DMS79 treated with DMSO at 0.1 percent for 48 hours (cell line): ENCODE measurements at regions not wholly inside any gene's neighbourhood (a gene's known extent, or its start where the extent isn't known, plus 50 kb on each side); places are given as distances from the start of the nearest gene placed in this dataset.
"Not testable (repeated sequence)": the region's sequence is repeated elsewhere in the genome, so short reads cannot be mapped to it uniquely, and the experiment has no call there.

ENCODE experiments used
- DNase-seq: peaks from one replicate; lab custom pipeline; 2025; lab: John Stamatoyannopoulos, UW

DNA sequence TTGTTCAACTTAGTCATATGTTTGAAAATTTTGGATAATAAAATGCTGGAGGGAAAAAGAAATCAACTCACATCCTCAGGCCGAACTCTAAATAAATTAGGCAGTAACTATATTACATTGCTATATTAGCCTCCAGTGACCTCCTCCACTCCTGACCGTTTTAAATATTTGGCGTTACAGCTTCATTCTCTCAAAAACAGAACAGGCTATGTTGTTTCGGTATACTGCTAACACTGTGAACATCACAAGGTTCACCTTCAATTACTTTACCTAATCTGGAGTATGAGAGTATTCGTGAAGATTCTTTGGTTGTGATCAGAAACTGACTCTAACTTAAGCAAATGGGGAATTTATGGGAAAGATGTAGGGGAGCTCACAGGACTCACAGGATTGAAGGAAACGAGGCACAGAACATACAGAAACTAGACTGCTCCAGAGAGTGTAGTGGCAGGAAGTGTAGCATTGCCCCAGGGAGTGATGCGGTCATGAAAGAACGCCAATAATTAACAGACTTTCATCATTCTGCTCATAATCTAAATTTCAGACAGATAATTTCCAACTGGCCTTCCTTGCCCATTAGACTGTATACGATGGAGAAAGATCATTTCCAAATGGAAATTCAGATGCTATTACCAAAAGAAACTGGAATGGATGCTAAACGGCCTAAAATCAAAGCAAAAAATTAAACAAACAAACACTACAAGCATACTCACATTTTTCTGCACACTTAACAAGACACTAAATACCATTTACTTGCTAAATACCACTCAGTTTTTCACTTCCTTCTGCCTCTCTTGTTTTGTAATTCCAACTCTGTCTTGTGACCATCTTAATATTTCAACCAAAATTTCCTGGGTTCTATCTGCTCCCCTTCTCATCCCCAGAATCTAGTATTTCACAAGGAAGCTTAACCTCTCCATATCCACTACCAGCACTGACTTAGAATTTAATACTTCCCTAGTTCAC lies 110.1 kb upstream of the LPAR1 start:
- DNase-seq: no peak

- DNase-seq: no peak
Observed at GRCh38 chr9:111147041-111147440, 108.8 kb upstream of the LPAR1 start.

DNA sequence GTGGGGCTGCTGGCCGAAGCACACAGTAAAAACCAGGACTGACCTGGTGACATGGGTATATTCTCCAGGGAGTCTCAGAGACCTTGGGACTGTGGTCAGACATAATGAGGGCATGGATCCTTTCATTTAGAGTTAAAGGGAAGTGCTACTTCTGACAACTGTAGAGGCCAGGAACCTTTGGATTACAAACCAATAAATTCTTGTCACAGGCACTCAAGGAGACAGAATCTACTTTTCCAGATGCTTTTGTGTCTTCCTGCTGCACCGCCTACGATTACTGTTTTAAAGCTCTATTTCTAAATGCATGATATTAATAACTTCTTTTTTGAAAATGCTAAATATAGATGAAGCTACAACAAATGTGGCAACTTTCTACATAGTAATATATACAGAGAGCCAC lies 106.5 kb upstream of the LPAR1 start:
- DNase-seq: no peak

DNA sequence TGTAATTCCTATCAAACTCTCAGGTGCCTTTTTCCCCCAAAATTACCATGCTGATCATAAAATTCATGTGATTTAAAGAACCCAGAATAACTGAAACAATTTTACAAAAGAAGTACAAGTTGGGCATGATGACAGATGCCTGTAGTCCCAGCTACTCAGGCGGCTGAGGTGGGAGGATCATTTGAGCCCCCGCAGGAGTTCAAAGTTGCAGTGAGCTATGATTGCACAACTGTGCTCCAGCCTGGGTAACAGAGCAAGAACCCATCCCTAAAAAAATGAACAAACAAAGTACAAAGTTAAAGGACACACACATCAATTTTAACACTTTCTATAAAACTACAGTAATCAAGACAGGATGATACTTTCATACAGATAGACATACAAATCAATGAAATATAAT lies 97.9 kb upstream of the LPAR1 start:
- no peak for DNase-seq

DNA sequence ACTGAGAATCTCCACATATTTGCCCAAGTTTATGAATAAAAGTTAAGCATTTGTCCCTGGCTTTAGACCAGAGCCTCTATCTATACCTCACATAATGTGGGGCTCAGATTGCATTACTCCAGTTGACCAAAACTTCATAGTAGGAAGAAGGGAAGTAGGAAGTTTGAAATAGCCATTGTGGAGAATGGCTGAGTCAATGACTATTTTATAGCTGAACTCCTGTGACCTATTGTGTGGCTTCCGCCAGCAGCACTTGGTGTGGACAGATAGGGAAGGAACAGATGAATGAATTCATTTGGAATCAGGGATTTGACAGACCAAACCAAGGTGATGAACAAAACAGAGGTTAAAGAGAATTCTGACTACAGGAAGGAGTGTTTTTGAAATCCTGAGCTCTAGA lies 92.9 kb upstream of the LPAR1 start:
- DNase-seq: no peak

DNA sequence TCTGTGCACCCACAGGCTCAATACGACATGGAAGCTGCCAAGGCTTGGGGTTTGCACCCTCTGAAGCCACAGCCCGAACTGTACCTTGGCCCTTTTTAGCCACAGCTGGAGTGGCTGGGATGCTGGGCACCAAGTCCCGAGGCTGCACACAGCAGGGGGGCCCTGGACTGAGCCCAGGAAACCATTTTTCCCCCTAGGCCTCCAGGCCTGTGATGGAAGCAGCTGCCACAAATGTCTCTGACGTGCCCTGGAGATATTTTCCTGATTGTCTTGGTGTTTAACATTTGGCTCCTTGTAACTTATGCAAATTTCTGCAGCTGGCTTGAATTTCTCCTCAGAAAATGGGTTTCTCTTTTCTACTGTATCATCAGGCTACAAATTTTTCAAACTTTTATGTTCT lies 82.3 kb upstream of the LPAR1 start:
- no peak for DNase-seq

DNA sequence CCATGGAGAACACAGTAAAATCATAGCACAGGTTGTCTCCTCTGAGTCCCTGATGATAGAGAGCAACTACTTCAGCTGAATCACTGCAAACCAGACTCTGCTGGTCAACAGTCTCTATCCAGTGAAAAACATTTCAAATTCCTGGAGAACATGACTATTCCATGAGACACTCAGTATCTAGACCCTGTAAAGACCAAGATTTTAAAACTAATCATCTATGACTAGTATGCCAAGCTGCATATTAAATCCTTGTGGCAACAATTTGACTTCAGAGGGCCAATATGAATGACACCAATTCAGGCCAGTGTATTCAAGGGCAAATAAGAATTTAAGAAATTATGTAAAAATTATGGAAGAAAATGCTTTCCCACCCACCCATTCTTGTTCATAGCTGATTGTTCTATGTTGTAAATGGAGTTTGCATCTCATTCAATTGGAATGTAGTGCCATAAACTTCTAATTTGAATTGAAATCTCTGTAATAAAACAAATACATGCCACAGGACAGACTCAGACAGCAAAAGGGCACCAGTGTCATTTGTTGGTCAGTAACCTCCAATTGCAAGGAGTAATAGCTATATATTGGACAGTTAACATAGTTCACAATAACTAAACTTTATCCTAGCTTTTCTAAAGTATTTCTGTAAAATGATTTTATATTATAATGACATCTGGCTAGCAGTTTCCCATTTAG lies 80.1 kb upstream of the LPAR1 start:
- no peak for DNase-seq

DNA sequence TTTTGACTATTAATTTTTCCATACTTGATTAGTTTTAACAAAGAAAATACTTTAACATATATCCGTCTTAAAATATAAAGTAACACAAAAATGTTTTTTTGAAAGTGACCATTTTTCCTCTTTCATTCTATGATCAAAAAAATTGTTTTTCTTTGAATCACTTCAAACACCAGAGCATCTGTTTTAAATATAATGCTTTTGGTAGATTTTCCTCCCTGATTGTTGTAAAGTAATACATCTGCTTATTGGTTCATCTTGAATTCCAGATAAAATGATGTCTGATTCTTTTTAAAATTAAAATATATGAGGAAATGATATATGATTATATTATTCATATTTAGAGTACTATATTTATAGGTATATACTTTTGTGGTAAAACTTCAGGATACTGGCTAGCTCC lies 76.2 kb upstream of the LPAR1 start:
- DNase-seq: no peak

DNA sequence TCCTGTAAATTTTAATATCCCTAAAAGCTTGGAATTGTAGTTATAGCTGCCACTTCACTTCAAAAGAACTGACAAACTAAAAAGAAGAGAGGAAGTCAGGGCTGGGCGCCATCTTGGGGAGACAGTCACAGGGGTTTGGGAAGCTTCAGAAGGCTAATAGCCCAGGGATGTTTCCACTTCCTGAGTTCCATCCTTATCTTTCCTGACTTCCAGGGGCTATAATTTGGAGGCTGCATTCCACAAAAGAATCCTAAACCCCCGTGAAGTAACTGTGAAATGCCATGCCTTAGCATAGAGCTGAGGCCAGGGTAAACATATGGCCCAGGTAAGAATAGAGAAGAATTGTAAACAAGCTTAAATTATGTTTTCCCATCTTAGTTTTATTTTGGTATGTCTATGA lies 75.4 kb upstream of the LPAR1 start:
- no peak for DNase-seq

- no peak for DNase-seq
Observed at GRCh38 chr9:111110805-111111204, 72.5 kb upstream of the LPAR1 start.

DNA sequence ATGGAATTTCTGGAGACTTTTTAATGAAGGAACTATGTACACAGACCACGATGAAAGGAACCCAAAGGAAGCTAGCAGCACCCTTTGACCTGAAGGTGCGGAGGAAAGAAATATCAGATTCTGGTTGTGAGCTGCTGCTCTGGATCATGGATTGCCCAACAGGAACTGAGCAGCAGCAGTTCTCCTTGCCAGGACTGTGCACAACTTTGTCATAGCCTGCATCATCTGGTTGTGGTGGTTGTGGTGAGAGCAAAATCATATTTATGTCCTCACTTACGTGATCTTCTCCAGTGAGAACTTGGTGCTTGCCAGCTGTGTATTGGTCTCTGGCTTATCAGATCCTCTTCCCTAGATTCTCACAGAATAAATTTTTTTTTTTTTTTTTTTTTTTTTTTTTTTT lies 70.7 kb upstream of the LPAR1 start:
- DNase-seq: no peak

- no peak for DNase-seq
Observed at GRCh38 chr9:111107141-111107540, 68.9 kb upstream of the LPAR1 start.

- DNase-seq: no peak
Observed at GRCh38 chr9:111106202-111106601, 67.9 kb upstream of the LPAR1 start.

GRCh38 chr9:111102793-111103464 lies 64.7 kb upstream of the LPAR1 start:
- DNase-seq: no peak

- DNase-seq: no peak
Observed at GRCh38 chr9:111099199-111100008, 61.1 kb upstream of the LPAR1 start.

DNA sequence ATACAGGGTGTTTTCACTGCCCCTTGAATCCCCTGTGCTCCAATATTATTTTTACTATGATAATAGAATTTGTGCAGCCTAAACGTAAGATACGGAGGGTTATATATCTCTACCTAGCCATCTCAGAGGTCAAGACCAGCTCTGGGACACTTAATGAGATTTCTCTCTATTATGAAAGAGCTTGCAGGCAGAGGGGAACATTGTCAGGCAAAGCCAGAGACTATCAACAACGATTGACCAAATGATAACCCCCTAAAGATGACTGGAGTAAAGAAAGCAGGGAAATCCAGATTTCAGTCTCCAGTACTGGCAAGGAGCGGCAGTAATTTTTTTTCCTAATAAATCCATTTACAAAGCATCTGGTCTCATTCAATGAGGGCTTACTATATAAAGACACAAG lies 59.8 kb upstream of the LPAR1 start:
- DNase-seq: no peak

- DNase-seq: no peak
Observed at GRCh38 chr9:111096051-111096450, 57.8 kb upstream of the LPAR1 start.

DNA sequence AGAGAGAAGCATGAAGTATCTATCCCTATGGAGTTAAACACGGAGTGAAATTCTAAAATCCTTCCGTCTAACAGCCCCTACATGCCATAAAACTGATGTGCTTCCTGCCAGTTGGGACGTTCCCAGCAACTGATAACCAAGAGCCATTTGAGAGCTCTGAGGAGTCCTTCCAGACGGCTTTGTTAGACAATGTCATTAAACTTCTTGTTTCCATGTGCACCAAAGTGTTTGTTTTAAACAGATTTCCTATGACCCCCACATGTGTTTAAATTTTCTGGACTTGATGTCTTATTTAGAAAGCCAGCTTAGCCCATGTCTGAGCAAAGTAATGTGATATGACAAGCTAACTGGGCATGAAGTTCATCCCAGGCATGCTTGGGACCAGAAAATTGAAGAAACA lies 57.2 kb upstream of the LPAR1 start:
- DNase-seq: no peak

- DNase-seq: no peak
Observed at GRCh38 chr9:111094958-111095357, 56.7 kb upstream of the LPAR1 start.

DNA sequence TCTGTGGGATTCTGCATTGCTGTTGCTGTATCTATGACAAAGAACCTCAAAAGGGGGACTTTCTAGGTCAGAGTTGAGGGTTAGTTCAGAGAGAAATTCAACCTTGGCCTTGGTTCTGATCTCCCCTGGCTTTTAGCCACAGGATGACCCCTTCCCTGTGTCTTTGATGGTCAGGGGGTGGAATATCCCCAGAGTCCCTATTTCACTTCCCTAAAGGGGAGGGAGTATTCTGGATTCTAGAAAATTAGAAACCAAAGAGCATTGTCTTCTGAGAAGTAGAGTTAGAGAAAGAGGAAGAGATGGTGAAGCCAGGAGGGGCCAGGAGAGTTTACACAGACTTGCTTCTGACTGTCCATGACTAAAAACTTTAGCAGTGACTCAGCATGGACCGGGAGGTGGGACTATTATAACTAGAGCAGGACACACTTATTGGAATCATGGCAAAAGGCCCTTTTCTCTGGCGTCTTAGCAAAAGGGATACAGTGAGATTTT lies 56.2 kb upstream of the LPAR1 start:
- no peak for DNase-seq

DNA sequence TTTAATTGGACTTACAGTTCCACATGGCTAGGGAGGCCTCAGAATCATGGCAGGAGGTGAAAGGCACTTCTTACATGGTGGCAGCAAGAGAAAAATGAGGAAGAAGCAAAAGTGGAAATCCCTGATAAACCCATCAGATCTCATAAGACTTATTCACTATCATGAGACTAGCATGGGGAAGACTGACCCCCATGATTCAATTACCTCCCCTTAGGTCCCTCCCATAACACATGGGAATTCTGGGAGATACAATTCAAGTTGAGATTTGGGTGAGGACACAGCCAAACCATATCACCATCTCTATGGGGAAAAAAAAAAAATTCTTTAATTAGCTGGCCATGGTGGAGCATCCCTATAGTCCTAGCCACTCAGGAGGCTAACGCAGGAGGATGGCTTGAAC lies 53.9 kb upstream of the LPAR1 start:
- DNase-seq: not testable (repeated sequence)
